Smooth muscle cell (in vitro differentiated cells): ENCODE measurements at regions not wholly inside any gene's neighbourhood (a gene's known extent, or its start where the extent isn't known, plus 50 kb on each side); places are given as distances from the start of the nearest gene placed in this dataset.

Experiments used
- DNase-seq: peaks from one replicate; lab custom pipeline; 2025; ENCODE audit not compliant: unreplicated experiment; lab: John Stamatoyannopoulos, UW
- H2AFZ ChIP-seq: fragments of 200-600 bp; sonication (generic); 2 replicates; pipeline ENCODE4 v1.6.0; 2016; ENCODE audit warnings: antibody characterized with exemption, low read depth, mild to moderate bottlenecking
- H3F3A ChIP-seq: fragments of 200-600 bp; sonication (generic); 2 replicates; pipeline ENCODE4 v1.6.0; 2017; ENCODE audit warnings: antibody characterized with exemption, low read depth
- H3K27ac ChIP-seq: fragments of 200-600 bp; sonication (generic); 2 replicates; pipeline ENCODE4 v1.5.1; 2016; ENCODE audit warnings: low read depth, mild to moderate bottlenecking
- H3K27me3 ChIP-seq: fragments of 200-600 bp; sonication (generic); 2 replicates; pipeline ENCODE4 v1.6.1; 2016; ENCODE audit warnings: low read depth, mild to moderate bottlenecking
- H3K36me3 ChIP-seq: fragments of 200-600 bp; sonication (generic); 2 replicates; pipeline ENCODE4 v1.5.1; 2016; ENCODE audit warnings: low read depth
- H3K4me1 ChIP-seq: fragments of 200-600 bp; sonication (generic); 2 replicates; pipeline ENCODE4 v1.5.1; 2016; ENCODE audit warnings: low read depth
- H3K4me2 ChIP-seq: fragments of 200-600 bp; sonication (generic); 2 replicates; pipeline ENCODE4 v1.6.0; 2016; ENCODE audit warnings: mild to moderate bottlenecking
- H3K4me3 ChIP-seq: fragments of 200-600 bp; sonication (generic); 2 replicates; pipeline ENCODE4 v1.5.1; 2016; ENCODE audit warnings: mild to moderate bottlenecking
- H3K79me2 ChIP-seq: fragments of 200-600 bp; sonication (generic); 2 replicates; pipeline ENCODE4 v1.6.0; 2016; ENCODE audit warnings: low read depth, mild to moderate bottlenecking
- H3K9ac ChIP-seq: fragments of 200-600 bp; sonication (generic); 2 replicates; pipeline ENCODE4 v1.6.0; 2016; ENCODE audit warnings: low read depth
- H3K9me3 ChIP-seq: fragments of 200-600 bp; sonication (generic); replicated peaks from 2 replicates; pipeline ENCODE4 v1.5.1; 2016; ENCODE audit warnings: low read depth
- H4K20me1 ChIP-seq: fragments of 200-600 bp; sonication (generic); 2 replicates; pipeline ENCODE4 v1.6.0; 2016; ENCODE audit warnings: low read depth
- WGBS: methylation state at CpG from one replicate; pipeline ENCODE4 v1.1.7; 2016; ENCODE audit warnings: low lambda C conversion rate; 5-methylcytosine and 5-hydroxymethylcytosine counted together
- TF ChIP-seq, protein P1 (sequence below): fragments of 200-600 bp; sonication (generic); IDR thresholded peaks from 2 replicates; pipeline ENCODE4 v1.5.1; 2017; ENCODE audit warnings: borderline replicate concordance, mild to moderate bottlenecking, antibody characterized with exemption; ENCODE audit not compliant: insufficient read depth, poor library complexity, severe bottlenecking

DNA sequence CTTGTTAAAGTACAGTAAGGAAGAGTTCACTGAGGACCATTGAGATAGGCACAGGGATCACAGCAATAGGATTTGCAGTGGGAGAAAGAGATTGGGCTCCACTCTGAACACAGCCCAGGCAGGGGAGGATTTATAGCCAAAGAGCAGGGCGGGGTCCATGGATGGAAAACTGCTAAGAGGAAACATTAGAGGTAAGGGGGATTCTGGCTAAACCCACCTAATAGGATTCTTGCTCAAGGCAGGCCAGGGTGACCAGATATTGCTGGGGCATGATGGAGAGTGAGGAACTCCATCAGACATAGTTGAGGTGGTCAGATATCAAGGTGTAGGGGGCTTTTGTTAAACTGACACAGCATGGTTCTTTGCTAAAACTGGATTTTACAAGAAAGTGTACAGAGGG, 372.8 kb downstream of the NPHP4 start:
- TF ChIP-seq, protein P1, sequence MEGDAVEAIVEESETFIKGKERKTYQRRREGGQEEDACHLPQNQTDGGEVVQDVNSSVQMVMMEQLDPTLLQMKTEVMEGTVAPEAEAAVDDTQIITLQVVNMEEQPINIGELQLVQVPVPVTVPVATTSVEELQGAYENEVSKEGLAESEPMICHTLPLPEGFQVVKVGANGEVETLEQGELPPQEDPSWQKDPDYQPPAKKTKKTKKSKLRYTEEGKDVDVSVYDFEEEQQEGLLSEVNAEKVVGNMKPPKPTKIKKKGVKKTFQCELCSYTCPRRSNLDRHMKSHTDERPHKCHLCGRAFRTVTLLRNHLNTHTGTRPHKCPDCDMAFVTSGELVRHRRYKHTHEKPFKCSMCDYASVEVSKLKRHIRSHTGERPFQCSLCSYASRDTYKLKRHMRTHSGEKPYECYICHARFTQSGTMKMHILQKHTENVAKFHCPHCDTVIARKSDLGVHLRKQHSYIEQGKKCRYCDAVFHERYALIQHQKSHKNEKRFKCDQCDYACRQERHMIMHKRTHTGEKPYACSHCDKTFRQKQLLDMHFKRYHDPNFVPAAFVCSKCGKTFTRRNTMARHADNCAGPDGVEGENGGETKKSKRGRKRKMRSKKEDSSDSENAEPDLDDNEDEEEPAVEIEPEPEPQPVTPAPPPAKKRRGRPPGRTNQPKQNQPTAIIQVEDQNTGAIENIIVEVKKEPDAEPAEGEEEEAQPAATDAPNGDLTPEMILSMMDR: no peak
- 81% methylated on average over 1 of the region's 1 CpG for WGBS
- Histone ChIP-seq H3K36me3 (no peaks in the 10 kb centered on the region), H3F3A (no peaks in the 10 kb centered on the region), H3K4me2 (no peak overlapping the region), H3K27ac (no peak overlapping the region), H3K27me3 (peaks cover 2% of the 10 kb centered on the region), H3K4me3 (no peak overlapping the region), H3K79me2 (no peaks in the 10 kb centered on the region), H4K20me1 (no peaks in the 10 kb centered on the region), H3K9ac (no peak overlapping the region), H2AFZ (no peak overlapping the region), H3K4me1 (no peaks in the 10 kb centered on the region), H3K9me3 (no peaks in the 10 kb centered on the region)
- no peak for DNase-seq

DNA sequence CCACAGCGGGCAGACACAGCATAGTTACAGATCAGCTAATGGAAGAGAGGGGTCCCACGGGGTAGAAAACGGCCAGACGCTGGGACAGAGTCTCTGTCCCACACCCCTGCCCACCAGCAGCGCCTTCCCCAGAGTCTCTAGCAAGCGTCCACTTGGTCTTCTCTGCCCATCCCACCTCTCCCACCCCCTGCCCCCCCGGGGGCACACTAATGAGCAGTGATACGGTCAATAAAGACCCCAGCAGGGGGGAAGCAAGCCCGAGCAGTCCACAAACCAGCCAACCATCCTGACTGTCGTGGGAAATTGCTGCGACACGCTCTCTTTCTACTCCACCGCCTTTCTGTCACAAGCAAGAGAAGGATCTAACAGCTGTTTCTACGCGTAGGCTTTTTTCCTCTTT, 374.7 kb downstream of the NPHP4 start:
- H3K9ac ChIP-seq: no peak overlapping the region

DNA sequence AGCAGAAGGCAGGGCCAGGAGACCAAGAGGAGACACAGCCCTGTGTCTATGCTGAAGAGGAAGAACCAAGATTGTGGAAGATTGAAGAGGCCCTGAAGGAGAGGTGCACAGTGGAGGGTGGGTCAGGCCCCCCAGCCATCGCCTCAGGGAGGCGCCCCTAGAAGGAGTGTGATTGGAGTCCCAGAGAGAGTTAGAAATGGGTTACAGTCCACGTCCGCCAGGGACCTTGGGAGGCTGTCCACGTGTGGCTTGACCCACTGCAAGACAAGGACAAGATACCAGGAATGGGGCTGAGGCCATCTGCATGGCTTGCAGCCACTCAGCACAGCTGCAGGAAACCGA, 375.1 kb downstream of the NPHP4 start:
- Histone ChIP-seq H3K27ac (no peak overlapping the region), H3K27me3 (no peaks in the 10 kb centered on the region), H2AFZ (no peak overlapping the region), H3K4me1 (no peaks in the 10 kb centered on the region), H3K4me2 (no peak overlapping the region), H4K20me1 (no peaks in the 10 kb centered on the region), H3K36me3 (no peaks in the 10 kb centered on the region), H3K9me3 (no peaks in the 10 kb centered on the region), H3K79me2 (no peaks in the 10 kb centered on the region), H3K4me3 (no peak overlapping the region), H3K9ac (no peak overlapping the region), H3F3A (peaks cover 3% of the 10 kb centered on the region)
- WGBS: 92% methylated on average over 6 of the region's 6 CpGs
- TF ChIP-seq, protein P1: no peak
- no peak for DNase-seq

More for the DNA sequence above, 374.7 kb downstream of the NPHP4 start:
- H3K27me3 ChIP-seq: no peaks in the 10 kb centered on the region
- TF ChIP-seq, protein P1: no peak
- no peaks in the 10 kb centered on the region for H3K4me1 ChIP-seq
- no peak overlapping the region for H2AFZ ChIP-seq
- H4K20me1 ChIP-seq: no peaks in the 10 kb centered on the region
- H3K36me3 ChIP-seq: no peaks in the 10 kb centered on the region
- no peak overlapping the region for H3K4me3 ChIP-seq
- no peak for DNase-seq
- H3F3A ChIP-seq: no peaks in the 10 kb centered on the region
- H3K9me3 ChIP-seq: no peaks in the 10 kb centered on the region
- H3K79me2 ChIP-seq: no peaks in the 10 kb centered on the region
- H3K27ac ChIP-seq: no peak overlapping the region
- no peak overlapping the region for H3K4me2 ChIP-seq
- 86% methylated on average over 15 of the region's 15 CpGs for WGBS

DNA sequence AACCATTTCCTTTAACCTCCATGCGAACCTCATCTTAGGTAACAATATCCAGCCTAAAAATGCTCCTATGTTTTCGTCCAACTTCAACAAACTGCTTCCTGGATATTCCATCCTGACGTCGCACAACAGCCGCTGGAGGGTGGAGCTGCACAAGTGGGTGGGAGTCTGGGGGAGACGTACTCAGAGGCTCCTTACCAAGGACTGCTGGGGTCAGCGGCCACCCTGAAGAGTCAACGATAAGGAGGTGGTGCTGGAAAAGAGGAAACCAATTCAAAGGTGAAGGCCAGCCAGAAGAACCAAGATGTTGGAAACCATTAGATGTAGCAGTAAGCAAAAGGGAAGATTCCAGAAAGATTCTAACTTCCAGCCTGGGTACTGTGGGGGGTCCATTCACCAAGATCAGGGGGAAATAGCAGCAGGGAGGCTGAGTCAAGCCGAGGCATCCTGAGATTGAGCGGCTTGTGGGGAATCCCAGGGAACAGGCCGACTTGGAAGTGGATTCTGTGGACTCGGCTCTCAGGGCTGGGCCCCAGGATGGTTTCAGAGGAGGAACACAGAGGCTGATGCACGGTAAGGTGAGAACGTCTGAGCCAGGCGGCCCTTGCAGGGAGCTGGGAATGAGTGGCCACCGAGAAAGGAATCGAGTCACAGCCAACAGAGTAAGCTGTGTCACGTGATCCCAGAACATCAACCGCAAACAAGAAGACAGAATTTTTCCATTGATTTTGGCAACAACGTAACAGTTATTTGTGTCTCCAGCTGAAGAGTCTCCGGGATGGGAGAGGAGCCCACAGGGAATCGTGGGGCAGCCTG, 375.7 kb downstream of the NPHP4 start:
- WGBS: 92% methylated on average over 22 of the region's 22 CpGs
- Histone ChIP-seq H2AFZ (no peak overlapping the region), H3K4me3 (no peak overlapping the region), H4K20me1 (no peaks in the 10 kb centered on the region), H3K4me1 (no peaks in the 10 kb centered on the region), H3K27ac (no peak overlapping the region), H3K27me3 (no peaks in the 10 kb centered on the region), H3K4me2 (no peak overlapping the region), H3K79me2 (no peaks in the 10 kb centered on the region), H3K36me3 (no peaks in the 10 kb centered on the region), H3K9me3 (no peaks in the 10 kb centered on the region), H3F3A (peaks cover 5% of the 10 kb centered on the region), H3K9ac (no peak overlapping the region)
- TF ChIP-seq, protein P1: no peak
- no peak for DNase-seq
